Heart left ventricle (tissue), 16 donors: ENCODE measurements at regions not wholly inside any gene's neighbourhood (a gene's known extent, or its start where the extent isn't known, plus 50 kb on each side); places are given as distances from the start of the nearest gene placed in this dataset.

Experiments
- ATAC-seq, 4 donors: fragments of 200-7000 bp; cut with Tn5 transposase; one replicate each; pipeline ENCODE4 v1.9.1; 2020 to 2022; ENCODE audit warnings: moderate library complexity in 4 of 4, mild to moderate bottlenecking in 3 of 4, moderate number of reproducible peaks in 1 of 4
- DNase-seq, 5 donors: peaks; one replicate each; pipeline ENCODE4 v3.0.0-alpha.2; 2020
- H3K27ac ChIP-seq, 12 donors: fragments of 200-600 bp; sonication (generic) in 4 of 12; one replicate each; pipeline versions ENCODE4 v1.5.0 to v1.8.0; 2016 to 2022; ENCODE audit warnings: mild to moderate bottlenecking in 2 of 12
- H3K27me3 ChIP-seq, 9 donors: fragments of 200-600 bp; sonication (generic) in 2 of 9; one replicate each; pipeline versions ENCODE4 v1.5.1 to v1.8.0; 2016 to 2022; ENCODE audit warnings: mild to moderate bottlenecking in 3 of 9
- H3K36me3 ChIP-seq, 9 donors: fragments of 200-600 bp; sonication (generic) in 2 of 9; one replicate each; pipeline versions ENCODE4 v1.5.0 to v1.8.0; 2018 to 2022; ENCODE audit warnings: mild to moderate bottlenecking in 2 of 9
- H3K4me1 ChIP-seq, 12 donors: fragments of 200-600 bp; sonication (generic) in 4 of 12; one replicate each; pipeline versions ENCODE4 v1.5.0 to v1.8.0; 2016 to 2022; ENCODE audit warnings: mild to moderate bottlenecking in 3 of 12
- H3K4me3 ChIP-seq, 12 donors: fragments of 200-600 bp; sonication (generic) in 4 of 12; one replicate each; pipeline versions ENCODE4 v1.5.0 to v1.8.0; 2017 to 2022; ENCODE audit warnings: mild to moderate bottlenecking in 9 of 12, moderate library complexity in 4 of 12
- H3K9me3 ChIP-seq, 12 donors: fragments of 200-600 bp; sonication (generic) in 4 of 12; one replicate each; pipeline versions ENCODE4 v1.5.0 to v1.8.0; 2016 to 2022; ENCODE audit warnings: mild to moderate bottlenecking in 1 of 12
- POLR2A ChIP-seq, 2 donors: fragments of 450-650 bp; IDR thresholded peaks; one replicate each; pipeline ENCODE4 v1.6.1; 2017; ENCODE audit warnings: antibody characterized with exemption in 2 of 2, mild to moderate bottlenecking in 2 of 2, moderate library complexity in 2 of 2
- WGBS, 4 donors: extraction: QIAGEN DNeasy Blood & Tissue Kit in 2 of 4; methylation state at CpG; one replicate each; pipeline versions ENCODE4 v1.1.5 to v1.1.7; 2013 to 2018; 5-methylcytosine and 5-hydroxymethylcytosine counted together
- intact Hi-C, 10 donors: fragments of 100-400 bp; cut with DNase I; formaldehyde crosslinking; loops; one replicate each; pipeline versions ENCODE4 v1.11.1 to v1.14.2; 2022
- TF ChIP-seq, protein P1 (sequence below), 12 donors: fragments of 200-600 bp; sonication (generic) in 4 of 12; IDR thresholded peaks; one replicate each; pipeline versions ENCODE4 v1.5.0 to v1.8.0; 2018 to 2022; ENCODE audit warnings: antibody characterized with exemption in 12 of 12, mild to moderate bottlenecking in 5 of 12
- donor health status: ischemic (EF 13 %, LVEDD 7.1; RV severe dilation, severe dysfunction).
- donor health status: healthy with polysubstance abuse.
- donor health status: DM: no; HTN: yes; CAD: no.
- donor health status: DM: no; HTN: no; CAD: no.
- donor health status: ischemic (EF 25% LVEDD 6.9; RV normal size, moderate dysfunction).
- donor health status: ischemic (EF 25% LVEDD 5.7; RV mildly dilated, moderate dysfunction).
- donor health status: healthy.
- donor health status: DM: yes; HTN: yes; CAD: no.
- donor health status: ischemic (EF 35%, LVEDD 5.7; RV mildly dilated, moderate dysfunction).
- donor health status: nonischemic (EF 11% LVEDD 7.7; RV severe dilation, severe dysfunction).
- donor health status: DM: yes; HTN: yes; CAD: no.
- donor health status: PGD.
- donor health status: ischemic (EF 29% LVEDD 5.4; RV normal size, mild dysfunction).
- donor health status: nonischemic (EF 23%, LVEDD 6.1; RV moderate dilation, normal function).

- DNase-seq (no peak), ATAC-seq (no peak)
- Histone ChIP-seq H3K4me1 (peaks cover 0 to 2% (median 0%) of the 10 kb centered on the region in 12 donors), H3K36me3 (no peaks in the 10 kb centered on the region), H3K27me3 (peaks cover 0 to 4% (median 0%) of the 10 kb centered on the region in 9 donors), H3K9me3 (peaks cover 0 to 14% (median 0%) of the 10 kb centered on the region in 12 donors), H3K27ac (no peak overlapping the region), H3K4me3 (no peak overlapping the region)
- intact Hi-C loops: no loop called here
- TF ChIP-seq POLR2A (IDR thresholded peaks at IDR 0.05): no peak
- TF ChIP-seq, protein P1, sequence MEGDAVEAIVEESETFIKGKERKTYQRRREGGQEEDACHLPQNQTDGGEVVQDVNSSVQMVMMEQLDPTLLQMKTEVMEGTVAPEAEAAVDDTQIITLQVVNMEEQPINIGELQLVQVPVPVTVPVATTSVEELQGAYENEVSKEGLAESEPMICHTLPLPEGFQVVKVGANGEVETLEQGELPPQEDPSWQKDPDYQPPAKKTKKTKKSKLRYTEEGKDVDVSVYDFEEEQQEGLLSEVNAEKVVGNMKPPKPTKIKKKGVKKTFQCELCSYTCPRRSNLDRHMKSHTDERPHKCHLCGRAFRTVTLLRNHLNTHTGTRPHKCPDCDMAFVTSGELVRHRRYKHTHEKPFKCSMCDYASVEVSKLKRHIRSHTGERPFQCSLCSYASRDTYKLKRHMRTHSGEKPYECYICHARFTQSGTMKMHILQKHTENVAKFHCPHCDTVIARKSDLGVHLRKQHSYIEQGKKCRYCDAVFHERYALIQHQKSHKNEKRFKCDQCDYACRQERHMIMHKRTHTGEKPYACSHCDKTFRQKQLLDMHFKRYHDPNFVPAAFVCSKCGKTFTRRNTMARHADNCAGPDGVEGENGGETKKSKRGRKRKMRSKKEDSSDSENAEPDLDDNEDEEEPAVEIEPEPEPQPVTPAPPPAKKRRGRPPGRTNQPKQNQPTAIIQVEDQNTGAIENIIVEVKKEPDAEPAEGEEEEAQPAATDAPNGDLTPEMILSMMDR (IDR thresholded peaks at IDR 0.05): no peak
- WGBS, 4 donors: 39 to 60% (median 50%) methylated on average over 2 of the region's 2 CpGs
Measured at GRCh38 chr14:88955455-88955854, 131.0 kb downstream of the TTC8 start.

GRCh38 chr14:88960496-88960895, 136.0 kb downstream of the TTC8 start:
- Histone ChIP-seq H3K36me3 (no peaks in the 10 kb centered on the region), H3K27ac (no peak overlapping the region), H3K9me3 (no peaks in the 10 kb centered on the region), H3K27me3 (peaks cover 0 to 4% (median 0%) of the 10 kb centered on the region in 9 donors), H3K4me1 (peaks cover 0 to 7% (median 0%) of the 10 kb centered on the region in 12 donors), H3K4me3 (no peak overlapping the region)
- no peak for ATAC-seq
- intact Hi-C loops: no loop called here
- WGBS, 4 donors: 73 to 81% (median 75%) methylated on average over 5 of the region's 5 CpGs
- DNase-seq: no peak
- TF ChIP-seq, protein P1 (IDR thresholded peaks at IDR 0.05): no peak
- TF ChIP-seq POLR2A (IDR thresholded peaks at IDR 0.05): no peak

DNA sequence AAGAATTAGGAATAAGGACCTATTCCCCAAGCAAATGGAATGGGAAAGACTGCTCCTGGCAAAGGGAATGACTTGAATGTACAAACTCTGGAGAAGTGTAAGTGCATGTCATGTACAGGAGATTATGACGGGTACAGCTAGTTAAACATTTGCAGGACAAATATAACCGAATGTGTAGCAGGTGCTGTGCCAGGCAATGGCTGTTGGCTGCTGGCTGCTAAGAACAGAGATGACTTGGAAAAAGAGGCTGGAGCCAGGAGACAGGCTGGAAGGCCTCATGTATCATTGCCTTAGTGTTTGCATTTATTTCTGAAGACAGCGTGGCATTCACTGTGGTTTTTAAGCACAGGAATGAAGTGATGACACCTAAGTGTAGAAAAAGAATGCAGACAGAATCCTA, 136.8 kb downstream of the TTC8 start:
- WGBS, 4 donors: 38 to 64% (median 53%) methylated on average over 3 of the region's 3 CpGs
- DNase-seq (no peak), ATAC-seq (peak in 2 of 4 donors; percentile 52 to 69)
- Histone ChIP-seq H3K9me3 (no peaks in the 10 kb centered on the region), H3K27ac (no peak overlapping the region), H3K27me3 (peaks cover 0 to 4% (median 0%) of the 10 kb centered on the region in 9 donors), H3K4me3 (no peak overlapping the region), H3K4me1 (peaks cover 0 to 7% (median 0%) of the 10 kb centered on the region in 12 donors), H3K36me3 (no peaks in the 10 kb centered on the region)
- TF ChIP-seq, protein P1 (IDR thresholded peaks at IDR 0.05): no peak
- no peak for TF ChIP-seq POLR2A (IDR thresholded peaks at IDR 0.05)
- intact Hi-C loops: no loop called here

GRCh38 chr14:88962356-88962755, 137.9 kb downstream of the TTC8 start:
- no peak overlapping the region for H3K27ac ChIP-seq
- DNase-seq (no peak), ATAC-seq (no peak)
- TF ChIP-seq POLR2A (IDR thresholded peaks at IDR 0.05): no peak
- TF ChIP-seq, protein P1 (IDR thresholded peaks at IDR 0.05): no peak
- peaks cover 0 to 7% (median 0%) of the 10 kb centered on the region in 12 donors for H3K4me1 ChIP-seq
- intact Hi-C loops: no loop called here
- H3K36me3 ChIP-seq: no peaks in the 10 kb centered on the region
- no peaks in the 10 kb centered on the region for H3K9me3 ChIP-seq
- 74 to 94% (median 85%) methylated on average over 4 of the region's 4 CpGs for WGBS, 4 donors
- H3K4me3 ChIP-seq: no peak overlapping the region
- H3K27me3 ChIP-seq: no peaks in the 10 kb centered on the region
